Activated CD8-positive, alpha-beta memory T cell treated with anti-CD3 and anti-CD28 coated beads for 1 hour (primary cell): ENCODE measurements at regions not wholly inside any gene's neighbourhood (a gene's known extent, or its start where the extent isn't known, plus 50 kb on each side); places are given as distances from the start of the nearest gene placed in this dataset.
"Not testable (repeated sequence)": the region's sequence is repeated elsewhere in the genome, so short reads cannot be mapped to it uniquely, and the experiment has no call there.

ENCODE experiments used
- DNase-seq, 2 donors: peaks; one replicate each; pipeline ENCODE4 v3.0.0-alpha.2; 2020; ENCODE audit warnings: low read depth in 1 of 2; ENCODE audit errors: extremely low read depth in 1 of 2

GRCh38 chr5:152688561-152689249, 283.6 kb upstream of the NMUR2 start:
- no peak for DNase-seq

- no peak for DNase-seq
Measured at GRCh38 chr5:152689250-152689711, 284.2 kb upstream of the NMUR2 start.

- no peak for DNase-seq
Measured at GRCh38 chr5:152694231-152694630, 289.2 kb upstream of the NMUR2 start.

- no peak for DNase-seq
Measured at GRCh38 chr5:152701305-152701949, 296.3 kb upstream of the NMUR2 start.

- DNase-seq = no peak
Measured at GRCh38 chr5:152704286-152704685, 299.2 kb upstream of the NMUR2 start.

GRCh38 chr5:152711801-152712388, 306.8 kb upstream of the NMUR2 start:
- no peak for DNase-seq

- no peak for DNase-seq
Measured at GRCh38 chr5:152717393-152717792, 312.3 kb upstream of the NMUR2 start.

GRCh38 chr5:152723482-152723881, 318.4 kb upstream of the NMUR2 start:
- DNase-seq = no peak

GRCh38 chr5:152730176-152730575, 325.1 kb upstream of the NMUR2 start:
- DNase-seq = no peak

- no peak for DNase-seq
Measured at GRCh38 chr5:152736906-152737305, 331.8 kb upstream of the NMUR2 start.

- no peak for DNase-seq
Measured at GRCh38 chr5:152739916-152740315, 334.8 kb upstream of the NMUR2 start.

- DNase-seq = not testable (repeated sequence)
Measured at GRCh38 chr5:152741126-152741525, 336.0 kb upstream of the NMUR2 start.

GRCh38 chr5:152787709-152788217, 382.7 kb upstream of the NMUR2 start:
- not testable (repeated sequence) for DNase-seq

- DNase-seq = no peak
Measured at GRCh38 chr5:152801886-152802285, 396.8 kb upstream of the NMUR2 start.

- DNase-seq = no peak
Measured at GRCh38 chr5:152804179-152804578, 399.1 kb upstream of the NMUR2 start.

GRCh38 chr5:152811988-152812387, 406.9 kb upstream of the NMUR2 start:
- DNase-seq = no peak

- no peak for DNase-seq
Measured at GRCh38 chr5:152813526-152813925, 408.4 kb upstream of the NMUR2 start.

GRCh38 chr5:152819891-152820290, 414.8 kb upstream of the NMUR2 start:
- no peak for DNase-seq

GRCh38 chr5:152824316-152824715, 419.2 kb upstream of the NMUR2 start:
- no peak for DNase-seq

GRCh38 chr5:152838241-152838786, 433.2 kb upstream of the NMUR2 start:
- DNase-seq = no peak

- no peak for DNase-seq
Measured at GRCh38 chr5:152844713-152845112, 439.6 kb upstream of the NMUR2 start.

- no peak for DNase-seq
Measured at GRCh38 chr5:152853361-152853760, 448.3 kb upstream of the NMUR2 start.
